ENCODE measurements at regions not wholly inside any gene's neighbourhood (a gene's known extent, or its start where the extent isn't known, plus 50 kb on each side); places are given as distances from the start of the nearest gene placed in this dataset.

- DNase-seq (ENCODE audit: low read depth): no peak
Measured at GRCh38 chr6:80728101-80728750, 621.8 kb downstream of the BCKDHB start.

GRCh38 chr6:80725156-80725930 lies 618.9 kb downstream of the BCKDHB start:
- no peak for DNase-seq (ENCODE audit: low read depth)

- no peak for DNase-seq (ENCODE audit: low read depth)
Measured at GRCh38 chr6:80720824-80721223, 614.4 kb downstream of the BCKDHB start.

GRCh38 chr6:80714513-80714912 lies 608.0 kb downstream of the BCKDHB start:
- DNase-seq (ENCODE audit: low read depth): no peak

- no peak for DNase-seq (ENCODE audit: low read depth)
Measured at GRCh38 chr6:80698459-80698858, 592.0 kb downstream of the BCKDHB start.

GRCh38 chr6:80696268-80696667 lies 589.8 kb downstream of the BCKDHB start:
- DNase-seq (ENCODE audit: low read depth): no peak

- peak; percentile 39 for DNase-seq (ENCODE audit: low read depth)
Measured at GRCh38 chr6:80690551-80691131, 584.2 kb downstream of the BCKDHB start.

- DNase-seq (ENCODE audit: low read depth): no peak
Measured at GRCh38 chr6:80689716-80690395, 583.4 kb downstream of the BCKDHB start.

- DNase-seq (ENCODE audit: low read depth): no peak
Measured at GRCh38 chr6:80679992-80680391, 573.5 kb downstream of the BCKDHB start.

- DNase-seq (ENCODE audit: low read depth): peak; percentile 1
Measured at GRCh38 chr6:80676386-80676785, 569.9 kb downstream of the BCKDHB start.

GRCh38 chr6:80674669-80675068 lies 568.2 kb downstream of the BCKDHB start:
- DNase-seq (ENCODE audit: low read depth): no peak

- no peak for DNase-seq (ENCODE audit: low read depth)
Measured at GRCh38 chr6:80673367-80673766, 566.9 kb downstream of the BCKDHB start.

GRCh38 chr6:80667006-80667405 lies 560.5 kb downstream of the BCKDHB start:
- no peak for DNase-seq (ENCODE audit: low read depth)

GRCh38 chr6:80658926-80659325 lies 552.5 kb downstream of the BCKDHB start:
- no peak for DNase-seq (ENCODE audit: low read depth)

- no peak for DNase-seq (ENCODE audit: low read depth)
Measured at GRCh38 chr6:80647156-80647555, 540.7 kb downstream of the BCKDHB start.

- no peak for DNase-seq (ENCODE audit: low read depth)
Measured at GRCh38 chr6:80643881-80644280, 537.4 kb downstream of the BCKDHB start.

- no peak for DNase-seq (ENCODE audit: low read depth)
Measured at GRCh38 chr6:80642452-80642851, 536.0 kb downstream of the BCKDHB start.

- DNase-seq (ENCODE audit: low read depth): no peak
Measured at GRCh38 chr6:80641591-80641990, 535.1 kb downstream of the BCKDHB start.

- peak; percentile 47 for DNase-seq (ENCODE audit: low read depth)
Measured at GRCh38 chr6:80640176-80640575, 533.7 kb downstream of the BCKDHB start.

GRCh38 chr6:80639181-80639629 lies 532.7 kb downstream of the BCKDHB start:
- no peak for DNase-seq (ENCODE audit: low read depth)

- peak; percentile 94 for DNase-seq (ENCODE audit: low read depth)
Measured at GRCh38 chr6:80638213-80639055, 532.0 kb downstream of the BCKDHB start.
